SK-N-MC (cell line): ENCODE measurements at regions not wholly inside any gene's neighbourhood (a gene's known extent, or its start where the extent isn't known, plus 50 kb on each side); places are given as distances from the start of the nearest gene placed in this dataset.

ENCODE experiments used
- EZH2 ChIP-seq: fragments of 200-600 bp; sonication (generic); IDR thresholded peaks from one replicate; pipeline ENCODE4 v1.6.1; 2017; ENCODE audit warnings: antibody characterized with exemption
- POLR2AphosphoS5 ChIP-seq: IDR thresholded peaks from 2 replicates; pipeline ENCODE4 v1.6.1; 2012; ENCODE audit warnings: mild to moderate bottlenecking, low read depth, low read length, borderline replicate concordance

- TF ChIP-seq POLR2AphosphoS5 (no peak), EZH2 (no peak)
Measured at GRCh38 chr10:43754569-43755260, 106.0 kb upstream of the ZNF32 start.
